ENCODE measurements at regions not wholly inside any gene's neighbourhood (a gene's known extent, or its start where the extent isn't known, plus 50 kb on each side); places are given as distances from the start of the nearest gene placed in this dataset.
"Not testable (repeated sequence)": the region's sequence is repeated elsewhere in the genome, so short reads cannot be mapped to it uniquely, and the experiment has no call there.

DNA sequence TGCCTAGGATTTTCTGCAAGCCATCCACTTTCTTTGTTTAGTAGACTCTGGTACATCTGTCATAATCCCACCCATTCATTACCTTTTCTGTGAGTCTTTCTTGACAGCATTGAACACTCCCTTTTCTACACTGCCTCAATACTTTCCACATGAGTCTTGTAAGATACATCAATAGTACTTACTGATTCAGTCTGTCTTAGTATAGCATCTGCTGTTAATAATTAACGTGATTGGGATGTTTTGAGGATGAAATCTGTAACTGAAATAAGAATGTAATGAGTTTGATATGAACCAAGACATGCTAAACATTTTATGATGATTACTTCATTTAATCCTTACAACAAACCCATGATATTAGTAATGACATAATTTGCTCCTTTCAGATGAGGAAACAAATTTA is 196.2 kb upstream of the FOXG1 start:
- no peak for DNase-seq

DNA sequence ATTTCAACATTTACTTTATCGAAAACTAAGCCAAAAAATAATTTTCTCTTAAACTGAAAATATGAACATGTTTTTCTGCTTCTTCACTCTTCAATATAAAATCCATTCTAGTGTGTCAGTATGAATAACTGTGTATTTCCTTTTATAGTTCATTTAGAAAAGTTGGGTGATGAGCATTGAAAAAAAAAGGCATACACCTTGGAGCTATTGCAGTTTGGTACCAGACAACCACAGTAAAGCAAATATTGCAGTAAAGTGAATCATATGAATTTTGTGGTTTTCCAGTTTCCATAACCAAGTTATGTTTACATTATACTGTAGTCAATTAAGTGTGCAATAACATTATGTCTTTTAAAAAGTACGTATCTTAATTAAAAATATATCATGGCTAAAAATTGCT is 195.0 kb upstream of the FOXG1 start:
- no peak for DNase-seq

DNA sequence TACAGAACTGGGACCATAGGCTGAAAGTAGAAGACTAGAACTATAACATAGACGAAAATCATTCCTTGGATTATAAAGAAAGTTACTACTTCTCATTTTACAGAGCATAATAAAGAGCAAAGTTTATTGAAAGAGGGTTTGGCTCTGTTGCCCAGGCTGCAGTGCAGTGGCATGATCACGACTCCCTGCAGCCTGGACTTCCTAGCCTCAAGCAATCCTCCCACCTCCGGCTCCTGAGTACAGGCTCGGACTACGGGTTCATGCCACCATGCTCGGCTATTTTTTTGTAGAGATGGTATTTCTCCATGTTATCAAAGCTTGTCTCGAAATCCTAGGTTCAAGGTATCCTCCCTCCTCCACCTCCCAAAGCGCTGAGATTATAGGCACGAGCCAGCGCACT is 190.1 kb upstream of the FOXG1 start:
- DNase-seq, result no peak

- DNase-seq, result no peak
Observed at GRCh38 chr14:28577187-28577586, 189.4 kb upstream of the FOXG1 start.

- DNase-seq, result no peak
Observed at GRCh38 chr14:28577711-28578131, 188.9 kb upstream of the FOXG1 start.

GRCh38 chr14:28584951-28585350 is 181.6 kb upstream of the FOXG1 start:
- DNase-seq, result no peak

DNA sequence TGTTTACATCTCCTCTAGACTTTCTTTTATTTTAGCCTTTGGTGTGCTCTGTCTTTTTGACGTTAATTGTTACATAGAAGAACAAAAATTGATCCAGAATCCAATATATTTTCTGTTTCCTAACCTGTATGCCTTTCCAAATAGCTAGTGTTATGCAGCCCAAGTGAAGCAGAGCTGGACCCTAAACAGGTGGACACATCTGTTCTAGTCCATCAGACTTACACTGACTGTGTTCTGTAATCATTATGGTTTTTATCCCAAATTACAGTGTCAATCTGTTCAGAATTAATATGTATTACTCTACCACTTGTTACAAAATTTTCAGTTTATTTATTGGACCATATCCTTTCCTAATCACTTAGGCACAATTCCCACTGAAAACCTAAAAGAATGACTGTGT is 176.8 kb upstream of the FOXG1 start:
- no peak for DNase-seq

- no peak for DNase-seq
Observed at GRCh38 chr14:28596391-28596790, 170.2 kb upstream of the FOXG1 start.

- DNase-seq, result no peak
Observed at GRCh38 chr14:28599191-28599590, 167.4 kb upstream of the FOXG1 start.

DNA sequence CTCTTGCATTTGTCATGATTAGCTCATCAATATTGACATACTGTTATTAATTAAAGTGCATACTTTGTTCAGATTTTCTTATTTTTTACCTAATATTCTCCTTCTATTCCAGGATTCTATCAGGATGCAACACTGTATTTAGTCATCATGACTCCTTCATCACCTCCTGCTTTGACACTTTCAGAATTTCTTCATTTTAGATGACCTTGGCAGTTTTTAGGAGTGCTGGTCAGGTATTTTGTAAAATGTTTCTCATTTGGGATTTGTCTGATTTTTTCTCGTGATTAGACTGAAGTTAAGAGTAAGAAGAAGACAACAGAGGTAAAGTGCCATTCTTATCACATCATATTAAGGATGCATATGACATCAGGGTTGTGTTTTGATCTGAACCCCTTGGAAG is 167.0 kb upstream of the FOXG1 start:
- DNase-seq, result no peak

- no peak for DNase-seq
Observed at GRCh38 chr14:28603606-28604005, 163.0 kb upstream of the FOXG1 start.

DNA sequence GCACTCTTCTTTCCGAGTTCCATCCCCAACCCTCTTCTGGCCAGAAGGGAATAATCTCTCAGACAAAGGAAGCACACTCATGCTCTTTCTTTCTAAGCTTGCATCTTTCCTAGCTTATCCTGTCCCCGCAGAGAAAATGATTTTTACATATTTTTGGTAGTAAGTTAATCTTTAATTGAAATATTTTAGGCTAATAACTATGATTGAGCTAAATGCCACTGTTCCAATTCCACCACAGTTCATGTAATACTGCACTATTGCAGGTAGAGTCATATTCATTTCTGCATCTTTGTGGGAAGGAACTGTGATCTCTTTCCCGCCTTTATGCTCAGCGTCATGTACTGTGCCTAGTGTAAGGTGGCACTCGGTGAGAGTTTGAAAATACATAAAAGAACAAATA is 158.9 kb upstream of the FOXG1 start:
- DNase-seq, result no peak

- DNase-seq, result no peak
Observed at GRCh38 chr14:28608443-28608842, 158.1 kb upstream of the FOXG1 start.

- peak; percentile 44 for DNase-seq
Observed at GRCh38 chr14:28608851-28609828, 157.4 kb upstream of the FOXG1 start.

DNA sequence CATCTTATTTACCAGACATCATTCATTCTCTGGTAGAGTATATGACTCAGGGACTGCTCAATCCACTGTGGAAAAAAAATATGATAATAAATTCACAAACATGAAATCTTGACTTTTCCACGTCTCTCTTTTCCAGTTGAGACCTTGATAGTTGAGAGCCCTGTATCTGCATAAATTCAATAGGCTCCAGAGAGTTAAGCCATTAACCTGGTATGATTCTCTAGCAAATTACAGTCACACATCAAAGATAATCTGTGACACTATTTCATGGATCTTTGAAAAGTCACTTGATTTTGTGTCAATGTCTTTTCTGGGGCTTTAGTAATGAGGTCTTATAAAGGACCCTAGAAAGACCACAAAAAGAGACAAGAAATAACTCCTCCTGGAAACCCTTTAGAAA is 154.2 kb upstream of the FOXG1 start:
- DNase-seq, result no peak

GRCh38 chr14:28613532-28613931 is 153.1 kb upstream of the FOXG1 start:
- no peak for DNase-seq

DNA sequence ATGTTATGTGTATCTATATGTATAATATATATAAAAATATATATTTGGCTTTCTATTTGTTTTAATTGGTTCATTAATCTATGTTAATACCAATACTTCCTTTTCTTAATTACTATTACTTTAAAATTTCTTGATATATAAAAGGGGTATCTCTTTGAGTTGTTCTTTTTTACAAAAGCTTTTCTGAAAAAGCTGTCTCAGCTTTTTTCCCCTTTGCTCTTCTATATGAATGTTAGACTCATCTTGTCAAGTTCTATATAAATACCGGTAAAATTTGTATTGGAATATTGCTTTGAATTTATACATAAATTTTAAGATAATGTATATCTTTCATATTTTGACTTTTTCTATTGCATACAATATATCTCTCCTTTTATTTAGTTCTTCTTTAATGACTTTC is 139.8 kb upstream of the FOXG1 start:
- DNase-seq, result no peak

DNA sequence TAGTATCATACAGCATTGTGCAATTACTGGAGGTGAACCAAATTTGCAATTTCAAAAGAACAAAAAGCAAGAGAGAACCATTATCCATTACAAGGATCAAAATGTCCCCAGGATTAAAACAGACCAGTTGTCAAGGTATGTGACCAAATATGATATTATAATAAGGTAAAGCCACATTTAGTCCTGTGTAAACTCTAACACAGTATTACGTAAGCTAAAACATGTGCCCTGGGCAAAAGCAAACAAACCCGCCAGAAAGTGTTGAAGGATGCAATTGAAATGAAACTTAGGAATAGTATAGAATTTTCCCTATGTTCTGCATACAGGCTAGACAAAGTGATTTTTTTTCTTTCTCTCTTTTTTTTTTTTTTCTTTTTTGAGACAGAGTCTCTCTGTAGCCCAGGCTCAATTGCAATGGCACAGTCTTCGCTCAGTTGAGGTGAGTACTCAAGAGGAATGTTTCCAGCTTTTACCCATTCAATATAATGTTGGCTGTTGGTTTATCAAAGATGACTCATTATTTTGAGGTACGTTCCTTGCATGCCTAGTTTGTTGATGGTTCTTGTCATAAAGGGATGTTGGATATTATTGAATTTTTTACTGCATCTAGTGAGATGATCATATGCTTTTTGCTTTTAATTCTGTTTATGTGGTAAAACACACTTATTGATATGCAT is 137.1 kb upstream of the FOXG1 start:
- no peak for DNase-seq

DNA sequence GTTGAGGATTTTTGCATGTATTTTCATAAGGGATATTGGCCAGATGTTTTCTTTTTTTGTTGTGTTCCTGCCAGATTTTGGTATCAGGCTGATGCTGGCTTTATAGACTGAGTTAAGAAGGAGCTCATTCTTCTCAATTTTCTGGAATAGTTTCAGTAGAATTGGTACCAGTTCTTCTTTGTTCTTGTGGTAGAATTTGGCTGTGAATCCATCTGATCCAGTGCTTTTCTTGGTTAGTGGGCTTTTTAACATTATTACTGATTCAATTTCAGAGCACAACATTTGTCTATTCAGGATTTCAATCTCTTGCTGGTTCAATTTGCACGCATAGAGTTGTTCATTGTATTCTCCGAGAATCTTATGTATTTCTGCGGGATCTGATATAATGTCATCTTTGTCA is 136.5 kb upstream of the FOXG1 start:
- no peak for DNase-seq

GRCh38 chr14:28635387-28635786 is 131.2 kb upstream of the FOXG1 start:
- DNase-seq, result peak; percentile 1

- DNase-seq, result not testable (repeated sequence)
Observed at GRCh38 chr14:28635816-28636215, 130.8 kb upstream of the FOXG1 start.

DNA sequence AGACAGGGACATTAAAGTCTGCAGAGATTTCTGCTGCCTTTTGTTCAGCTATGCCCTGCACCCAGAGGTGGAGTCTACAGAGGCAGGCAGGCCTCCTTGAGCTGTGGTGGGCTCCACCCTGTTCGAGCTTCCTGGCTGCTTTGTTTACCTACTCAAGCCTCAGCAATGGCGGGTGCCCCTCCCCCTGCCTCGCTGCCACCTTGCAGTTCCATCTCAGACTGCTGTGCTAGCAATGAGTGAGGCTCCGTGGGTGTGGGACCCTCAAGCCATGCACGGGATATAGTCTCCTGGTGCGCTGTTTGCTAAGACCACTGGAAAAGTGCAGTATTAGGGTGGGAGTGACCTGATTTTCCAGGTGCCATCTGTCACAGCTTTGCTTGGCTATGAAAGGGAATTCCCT is 125.4 kb upstream of the FOXG1 start:
- not testable (repeated sequence) for DNase-seq

GRCh38 chr14:28651148-28651547 is 115.4 kb upstream of the FOXG1 start:
- no peak for DNase-seq

- DNase-seq, result no peak
Observed at GRCh38 chr14:28652782-28653181, 113.8 kb upstream of the FOXG1 start.

All from KG1 (cell line).